NCI-H1694 treated with DMSO at 0.1 percent for 48 hours (cell line): ENCODE measurements at regions not wholly inside any gene's neighbourhood (a gene's known extent, or its start where the extent isn't known, plus 50 kb on each side); places are given as distances from the start of the nearest gene placed in this dataset.
"Not testable (repeated sequence)": the region's sequence is repeated elsewhere in the genome, so short reads cannot be mapped to it uniquely, and the experiment has no call there.

Experiments
- DNase-seq: peaks from one replicate; lab custom pipeline; 2025; lab: John Stamatoyannopoulos, UW

DNA sequence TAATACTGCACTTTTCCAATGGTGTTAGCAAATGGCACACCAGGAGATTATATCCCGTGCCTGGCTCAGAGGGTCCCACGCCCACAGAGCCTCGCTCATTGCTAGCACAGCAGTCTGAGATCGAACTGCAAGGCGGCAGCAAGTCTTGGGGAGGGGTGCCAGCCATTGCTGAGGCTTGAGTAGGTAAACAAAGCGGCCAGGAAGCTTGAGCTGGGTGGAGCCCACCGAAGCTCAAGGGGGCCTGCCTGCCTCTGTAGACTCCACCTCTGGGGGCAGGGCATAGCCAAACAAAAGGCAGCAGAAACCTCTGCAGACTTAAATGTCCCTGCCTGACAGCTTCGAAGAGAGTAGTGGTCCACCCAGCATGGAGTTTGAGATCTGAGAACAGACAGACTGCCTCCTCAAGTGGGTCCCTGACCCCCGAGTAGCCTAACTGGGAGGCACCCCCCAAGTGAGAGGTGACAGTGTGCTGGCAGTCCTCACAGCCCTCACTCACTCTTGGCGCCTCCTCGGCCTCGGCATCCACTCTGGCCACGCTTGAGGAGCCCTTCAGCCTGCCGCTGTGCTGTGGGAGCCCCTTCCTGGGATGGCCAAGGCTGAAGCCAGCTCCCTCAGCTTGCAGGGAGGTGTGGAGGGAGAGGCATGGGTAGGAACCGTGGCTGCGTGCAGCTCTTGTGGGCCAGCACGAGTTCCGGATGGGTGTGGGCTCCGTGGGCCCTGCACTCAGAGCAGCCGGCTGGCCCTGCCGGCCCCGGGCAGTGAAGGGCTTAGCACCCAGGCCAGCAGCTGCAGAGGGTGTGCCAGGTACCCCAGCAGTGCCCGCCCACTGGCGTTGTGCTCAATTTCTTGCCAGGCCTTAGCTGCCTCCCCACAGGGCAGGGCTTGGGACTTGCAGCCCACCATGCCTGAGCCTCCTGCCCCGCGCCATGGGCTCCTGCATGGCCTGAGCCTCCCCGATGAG, 188.0 kb downstream of the MMUT start:
- DNase-seq: not testable (repeated sequence)

- no peak for DNase-seq
Observed at GRCh38 chr6:49269190-49269589, 193.9 kb downstream of the MMUT start.

- DNase-seq: no peak
Observed at GRCh38 chr6:49264909-49265308, 198.1 kb downstream of the MMUT start.

DNA sequence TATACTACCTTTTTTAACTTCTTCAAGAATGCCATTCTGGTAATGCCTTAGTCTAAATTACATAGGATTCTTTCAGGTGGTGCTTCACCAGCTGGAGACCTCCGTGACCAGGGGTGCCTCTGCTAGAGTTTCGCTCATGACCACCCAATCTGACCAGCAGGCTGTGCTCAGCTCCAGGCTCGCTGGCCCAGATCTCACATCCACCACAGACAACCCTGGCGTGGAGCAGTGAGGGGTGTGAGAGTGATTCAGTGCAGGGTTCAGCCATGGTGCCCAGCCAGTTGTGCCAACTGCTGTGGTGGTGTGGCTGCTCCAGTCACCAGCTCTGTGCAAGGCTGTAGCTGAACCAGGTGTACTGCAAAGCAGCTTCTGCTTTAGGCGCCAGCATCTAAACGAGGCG, 198.6 kb downstream of the MMUT start:
- DNase-seq: no peak

- no peak for DNase-seq
Observed at GRCh38 chr6:49257549-49257948, 205.5 kb downstream of the MMUT start.

- no peak for DNase-seq
Observed at GRCh38 chr6:49255335-49255734, 207.7 kb downstream of the MMUT start.

DNA sequence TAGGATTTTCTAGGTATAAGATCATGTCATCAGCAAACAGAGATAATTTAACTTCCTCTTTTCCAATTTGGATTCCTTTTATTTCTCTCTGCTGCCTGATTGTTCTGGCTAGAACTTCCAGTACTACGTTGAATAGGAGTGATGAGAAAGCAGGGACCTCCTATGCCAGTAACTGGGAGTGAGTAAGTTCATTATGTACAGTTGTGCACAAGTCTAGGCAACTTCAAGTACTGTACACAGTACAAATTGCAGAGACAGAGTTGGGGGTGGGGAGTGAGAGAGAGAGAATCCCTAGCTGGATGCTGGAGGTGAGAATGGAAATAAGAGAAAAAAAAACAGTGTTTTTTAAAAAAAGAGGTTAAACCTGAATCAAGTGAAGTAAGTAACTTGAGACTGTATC, 210.2 kb downstream of the MMUT start:
- DNase-seq: no peak

DNA sequence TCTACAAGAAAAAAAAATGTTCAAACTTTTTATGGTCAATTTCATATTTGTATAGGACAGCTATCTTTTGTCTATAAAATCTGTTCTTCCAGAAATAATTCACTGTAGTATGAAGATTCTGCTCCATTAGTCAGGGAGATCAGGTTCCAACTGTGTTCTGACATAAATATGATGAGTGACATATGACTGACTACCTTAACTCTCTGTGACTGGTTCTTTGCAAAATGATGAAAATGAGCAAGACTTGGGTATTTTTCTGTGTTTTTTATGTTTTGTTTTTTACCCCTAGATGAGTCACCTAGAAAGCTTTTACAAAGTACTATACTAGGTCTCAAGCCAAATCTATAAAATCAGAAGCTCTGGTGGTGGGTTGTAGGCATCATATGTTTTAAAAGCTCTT, 229.6 kb downstream of the MMUT start:
- DNase-seq: no peak

DNA sequence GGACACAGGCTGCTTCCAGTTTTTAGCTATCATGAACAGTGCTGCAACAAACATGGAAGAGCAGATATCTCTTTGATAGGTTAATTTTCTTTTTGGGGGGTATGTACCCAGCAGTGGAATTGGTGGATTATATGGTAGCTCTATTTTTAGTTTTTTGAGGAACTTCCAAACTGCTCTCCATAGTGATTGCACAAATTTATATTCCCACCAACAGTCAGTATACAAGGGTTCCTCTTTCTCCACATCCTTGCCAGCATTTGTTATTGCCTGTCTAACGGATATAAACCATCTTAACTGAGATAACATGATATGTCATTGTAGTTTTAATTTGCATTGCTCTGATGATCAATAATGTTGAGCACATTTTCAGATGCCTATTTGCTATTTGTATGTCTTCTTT, 237.6 kb downstream of the MMUT start:
- DNase-seq: no peak

DNA sequence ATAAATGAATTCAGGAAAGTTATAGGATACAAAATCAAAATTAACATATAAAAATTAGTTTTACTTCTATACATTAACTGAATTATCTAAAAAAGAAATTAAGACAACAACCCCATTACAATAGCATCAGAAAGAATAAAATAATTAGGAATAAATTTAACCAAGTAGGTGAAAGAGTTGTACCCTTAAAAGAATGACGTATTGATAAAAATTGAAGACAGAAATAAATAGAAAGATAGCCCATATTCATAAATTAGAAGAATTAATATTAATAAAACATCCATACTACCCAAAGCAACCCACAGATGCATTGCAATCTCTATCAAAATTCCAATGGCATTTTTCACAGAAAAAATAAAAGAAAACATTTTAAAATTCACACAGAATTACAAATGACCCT, 242.8 kb downstream of the MMUT start:
- DNase-seq: no peak

GRCh38 chr6:49205526-49205925, 257.5 kb downstream of the MMUT start:
- no peak for DNase-seq

- no peak for DNase-seq
Observed at GRCh38 chr6:49202924-49203536, 260.0 kb downstream of the MMUT start.

- no peak for DNase-seq
Observed at GRCh38 chr6:49198015-49198414, 265.0 kb downstream of the MMUT start.

GRCh38 chr6:49162379-49162778, 300.7 kb downstream of the MMUT start:
- DNase-seq: not testable (repeated sequence)

- no peak for DNase-seq
Observed at GRCh38 chr6:49155316-49155715, 307.7 kb downstream of the MMUT start.

GRCh38 chr6:49151957-49152356, 311.1 kb downstream of the MMUT start:
- DNase-seq: no peak

DNA sequence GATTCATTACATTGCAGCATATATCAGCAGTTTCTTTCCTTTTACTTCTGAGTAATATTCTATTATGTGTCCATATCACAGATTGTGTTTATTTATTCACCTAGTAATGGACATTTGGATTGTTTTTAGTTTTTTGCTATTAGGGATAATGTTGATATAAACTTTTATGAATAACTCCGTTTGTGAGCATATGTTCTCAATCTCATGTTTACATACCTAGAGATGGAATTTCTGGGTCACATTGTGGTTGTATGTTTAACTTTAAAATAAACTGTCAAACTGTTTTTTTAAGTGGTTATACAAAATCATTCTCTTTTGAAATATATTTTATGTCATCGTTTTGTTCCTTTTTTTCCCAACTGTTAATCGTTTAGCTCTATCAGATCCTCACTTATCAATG, 311.6 kb downstream of the MMUT start:
- DNase-seq: no peak

DNA sequence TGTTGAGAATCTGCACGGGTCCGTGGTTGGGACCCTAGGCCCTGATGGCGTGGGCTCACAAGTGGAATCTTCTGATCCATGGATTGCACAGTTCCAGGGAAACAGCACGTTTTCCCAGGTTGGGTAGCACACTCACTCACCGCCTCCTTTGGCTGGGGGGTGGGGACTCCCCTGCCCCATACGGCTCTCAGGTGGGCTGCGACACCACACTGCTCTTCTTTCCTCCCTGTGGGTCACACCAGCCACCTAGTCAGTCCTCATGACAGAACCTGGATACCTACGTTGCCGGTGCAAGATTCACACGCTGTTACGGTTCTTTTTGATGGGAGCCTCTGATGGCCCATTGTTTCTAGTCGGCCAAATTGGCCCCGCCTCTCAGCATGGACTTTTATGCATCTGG, 312.0 kb downstream of the MMUT start:
- DNase-seq: no peak

DNA sequence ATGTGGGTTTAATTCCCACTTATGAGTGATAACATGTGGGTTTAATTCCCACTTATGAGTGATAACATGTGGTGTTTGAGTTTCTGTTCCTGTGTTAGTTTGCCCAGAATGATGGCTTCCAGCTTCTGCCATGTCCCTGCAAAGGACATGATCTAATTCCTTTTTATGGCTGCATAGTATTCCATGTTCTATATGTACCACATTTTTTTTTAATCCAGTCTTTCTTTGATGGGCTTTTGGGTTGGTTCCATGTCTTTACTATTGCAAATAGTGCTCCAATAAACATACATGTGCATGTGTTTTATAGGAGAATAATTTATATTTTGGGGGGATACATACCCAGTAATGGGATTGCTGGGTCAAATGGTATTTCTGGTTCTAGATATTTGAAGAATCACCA, 317.8 kb downstream of the MMUT start:
- DNase-seq: no peak

- no peak for DNase-seq
Observed at GRCh38 chr6:49142421-49143151, 320.5 kb downstream of the MMUT start.

DNA sequence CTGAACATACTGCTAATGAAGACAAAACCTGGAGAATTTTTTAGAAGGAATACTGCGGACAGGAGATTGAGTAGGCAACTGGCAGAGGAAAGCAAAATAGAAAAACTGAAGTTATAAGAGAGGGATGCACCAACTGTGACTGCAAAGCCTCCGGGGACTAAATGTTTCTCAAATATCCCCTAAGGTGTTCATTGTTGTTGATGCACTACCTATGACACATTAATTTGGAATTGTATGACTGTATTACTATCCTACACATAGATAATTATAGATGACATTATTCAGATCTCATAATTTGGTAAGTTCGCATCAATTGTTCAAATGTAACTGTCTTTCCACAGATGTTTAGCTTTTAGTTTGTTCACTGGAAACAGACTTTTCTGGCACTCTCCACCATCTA, 341.1 kb downstream of the MMUT start:
- DNase-seq: no peak

GRCh38 chr6:49118478-49118877, 344.6 kb downstream of the MMUT start:
- no peak for DNase-seq

DNA sequence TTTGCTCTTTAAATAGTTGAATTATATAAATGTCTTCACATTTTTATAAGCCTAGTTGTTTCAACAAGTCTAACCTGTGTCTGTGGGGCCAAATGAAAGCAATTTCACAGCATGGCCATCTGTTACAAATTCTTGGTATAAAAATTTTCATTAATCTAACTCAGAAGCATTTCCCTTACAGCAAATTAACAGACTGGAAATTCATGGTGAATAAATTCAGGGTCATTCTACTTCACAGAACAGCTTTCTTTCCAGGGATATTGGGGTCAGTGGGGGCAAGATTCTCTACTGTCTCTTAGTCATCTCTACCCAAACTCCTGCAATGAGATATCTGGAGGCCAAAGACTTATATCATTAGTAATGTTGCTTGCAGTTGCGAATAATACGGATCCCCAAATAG, 352.1 kb downstream of the MMUT start:
- no peak for DNase-seq
